ENCODE measurements at regions not wholly inside any gene's neighbourhood (a gene's known extent, or its start where the extent isn't known, plus 50 kb on each side); places are given as distances from the start of the nearest gene placed in this dataset.

- no peaks in the 10 kb centered on the region for H3K9me3 ChIP-seq (ENCODE audit: low read depth, low read length, poor library complexity, severe bottlenecking)
These were observed 805.2 kb downstream of the GALC start for GRCh38 chr14:87187786-87188185.

DNA sequence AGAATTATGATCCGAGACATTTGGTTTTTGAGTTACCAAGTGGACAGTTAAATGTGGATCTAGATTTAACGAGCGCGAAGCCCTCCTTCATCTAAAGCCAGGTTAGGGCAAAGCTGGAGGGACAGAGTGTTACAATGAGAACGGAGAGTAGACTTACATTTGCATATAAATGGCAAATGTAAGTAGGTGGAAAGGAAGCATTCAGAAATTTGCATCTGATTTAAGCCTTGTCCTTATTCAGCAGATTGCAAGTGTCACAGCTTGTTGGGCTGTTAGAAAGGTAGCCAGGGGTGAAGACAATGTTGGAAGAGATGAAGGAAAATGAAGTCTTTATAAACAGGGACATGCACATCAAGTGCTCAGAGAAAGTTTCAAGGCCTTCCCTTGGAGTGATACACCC lies 806.2 kb downstream of the GALC start:
- no peak for DNase-seq (ENCODE audit: low spot score)
- Histone ChIP-seq H3K27me3 (replicated peaks; ENCODE audit: insufficient read depth, low read depth, low read length, poor library complexity) (no peaks in the 10 kb centered on the region), H3K9me3 (ENCODE audit: low read depth, low read length, poor library complexity, severe bottlenecking) (no peaks in the 10 kb centered on the region), H3K4me1 (ENCODE audit: insufficient read depth, low read length, poor library complexity, severe bottlenecking) (no peaks in the 10 kb centered on the region), H3K27ac (ENCODE audit: low read depth, low read length, poor library complexity, severe bottlenecking) (no peak overlapping the region), H3K36me3 (ENCODE audit: insufficient read depth, low read length, poor library complexity, severe bottlenecking) (no peaks in the 10 kb centered on the region), H3K4me3 (ENCODE audit: low read depth, low read length, poor library complexity, severe bottlenecking) (no peak overlapping the region)
- TF ChIP-seq EZH2 (IDR thresholded peaks at IDR 0.05; ENCODE audit: borderline replicate concordance, low read depth, low read length, poor library complexity, severe bottlenecking), result no peak
- TF ChIP-seq, protein P1, sequence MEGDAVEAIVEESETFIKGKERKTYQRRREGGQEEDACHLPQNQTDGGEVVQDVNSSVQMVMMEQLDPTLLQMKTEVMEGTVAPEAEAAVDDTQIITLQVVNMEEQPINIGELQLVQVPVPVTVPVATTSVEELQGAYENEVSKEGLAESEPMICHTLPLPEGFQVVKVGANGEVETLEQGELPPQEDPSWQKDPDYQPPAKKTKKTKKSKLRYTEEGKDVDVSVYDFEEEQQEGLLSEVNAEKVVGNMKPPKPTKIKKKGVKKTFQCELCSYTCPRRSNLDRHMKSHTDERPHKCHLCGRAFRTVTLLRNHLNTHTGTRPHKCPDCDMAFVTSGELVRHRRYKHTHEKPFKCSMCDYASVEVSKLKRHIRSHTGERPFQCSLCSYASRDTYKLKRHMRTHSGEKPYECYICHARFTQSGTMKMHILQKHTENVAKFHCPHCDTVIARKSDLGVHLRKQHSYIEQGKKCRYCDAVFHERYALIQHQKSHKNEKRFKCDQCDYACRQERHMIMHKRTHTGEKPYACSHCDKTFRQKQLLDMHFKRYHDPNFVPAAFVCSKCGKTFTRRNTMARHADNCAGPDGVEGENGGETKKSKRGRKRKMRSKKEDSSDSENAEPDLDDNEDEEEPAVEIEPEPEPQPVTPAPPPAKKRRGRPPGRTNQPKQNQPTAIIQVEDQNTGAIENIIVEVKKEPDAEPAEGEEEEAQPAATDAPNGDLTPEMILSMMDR (conservative IDR thresholded peaks at IDR 0.05; ENCODE audit: low read depth, low read length), result no peak
- POLR2A ChIA-PET (ENCODE audit: low non-redundant PET), result no interaction called here
- no TSS peak for BruUV-seq (replicated peaks)
- intact Hi-C loops (cut with micrococcal nuclease; ENCODE audit: unreplicated experiment), result no loop called here
- CTCF ChIA-PET, result no interaction called here

More at GRCh38 chr14:87187786-87188185, 805.2 kb downstream of the GALC start:
- no peaks in the 10 kb centered on the region for H3K36me3 ChIP-seq (ENCODE audit: insufficient read depth, low read length, poor library complexity, severe bottlenecking)
- no peaks in the 10 kb centered on the region for H3K27me3 ChIP-seq (replicated peaks; ENCODE audit: insufficient read depth, low read depth, low read length, poor library complexity)
- no TSS peak for BruUV-seq (replicated peaks)
- no peak overlapping the region for H3K4me3 ChIP-seq (ENCODE audit: low read depth, low read length, poor library complexity, severe bottlenecking)
- H3K27ac ChIP-seq (ENCODE audit: low read depth, low read length, poor library complexity, severe bottlenecking), result no peak overlapping the region
- intact Hi-C loops (cut with micrococcal nuclease; ENCODE audit: unreplicated experiment), result no loop called here
- no peak for TF ChIP-seq EZH2 (IDR thresholded peaks at IDR 0.05; ENCODE audit: borderline replicate concordance, low read depth, low read length, poor library complexity, severe bottlenecking)
- TF ChIP-seq, protein P1 (conservative IDR thresholded peaks at IDR 0.05; ENCODE audit: low read depth, low read length), result no peak
- H3K4me1 ChIP-seq (ENCODE audit: insufficient read depth, low read length, poor library complexity, severe bottlenecking), result no peaks in the 10 kb centered on the region
- ChIA-PET CTCF (no interaction called here), POLR2A (ENCODE audit: low non-redundant PET) (interaction anchor here (0.5 kb wide), 1 partner anchor 44 kb away, joined by 3 read pairs; no protein-coding TSS in a partner anchor)
- no peak for DNase-seq (ENCODE audit: low spot score)

DNA sequence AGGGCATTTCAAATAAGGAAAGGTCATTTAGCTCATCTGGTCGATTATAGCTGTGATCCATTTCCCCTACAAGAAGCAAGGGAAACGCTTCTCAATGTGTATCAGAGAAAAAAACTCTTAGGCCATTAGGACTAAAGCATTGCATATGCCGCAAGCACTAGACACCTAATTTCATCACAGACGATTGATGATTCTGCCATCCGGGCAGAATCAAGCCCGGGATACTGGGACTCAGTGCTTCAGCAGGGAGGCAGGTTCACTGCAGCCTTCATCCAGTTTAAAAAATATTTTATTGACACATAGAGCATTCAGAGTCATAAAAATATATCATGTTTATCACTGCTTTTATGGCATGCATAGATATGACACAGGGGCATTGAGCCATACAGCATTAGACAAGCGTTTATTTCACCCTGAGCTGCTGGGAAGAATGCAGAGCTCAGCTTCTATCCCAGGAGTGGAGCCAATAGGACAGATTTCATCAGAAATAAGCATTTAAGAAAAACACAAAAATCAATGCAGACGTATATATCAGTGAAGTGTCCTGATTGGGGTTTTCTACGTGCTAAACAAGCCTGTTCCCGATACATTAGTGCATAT lies 806.9 kb downstream of the GALC start:
- BruUV-seq (replicated peaks), result no TSS peak
- Histone ChIP-seq H3K36me3 (ENCODE audit: insufficient read depth, low read length, poor library complexity, severe bottlenecking) (no peaks in the 10 kb centered on the region), H3K4me3 (ENCODE audit: low read depth, low read length, poor library complexity, severe bottlenecking) (no peak overlapping the region), H3K4me1 (ENCODE audit: insufficient read depth, low read length, poor library complexity, severe bottlenecking) (no peaks in the 10 kb centered on the region), H3K27ac (ENCODE audit: low read depth, low read length, poor library complexity, severe bottlenecking) (no peak overlapping the region), H3K27me3 (replicated peaks; ENCODE audit: insufficient read depth, low read depth, low read length, poor library complexity) (no peaks in the 10 kb centered on the region), H3K9me3 (ENCODE audit: low read depth, low read length, poor library complexity, severe bottlenecking) (no peaks in the 10 kb centered on the region)
- intact Hi-C loops (cut with micrococcal nuclease; ENCODE audit: unreplicated experiment), result no loop called here
- no peak for TF ChIP-seq EZH2 (IDR thresholded peaks at IDR 0.05; ENCODE audit: borderline replicate concordance, low read depth, low read length, poor library complexity, severe bottlenecking)
- TF ChIP-seq, protein P1 (conservative IDR thresholded peaks at IDR 0.05; ENCODE audit: low read depth, low read length), result no peak
- CTCF ChIA-PET, result no interaction called here
- POLR2A ChIA-PET (ENCODE audit: low non-redundant PET), result no interaction called here
- no peak for DNase-seq (ENCODE audit: low spot score)
